SW 1271 (cell line): ENCODE measurements at regions not wholly inside any gene's neighbourhood (a gene's known extent, or its start where the extent isn't known, plus 50 kb on each side); places are given as distances from the start of the nearest gene placed in this dataset.
"Not testable (repeated sequence)": the region's sequence is repeated elsewhere in the genome, so short reads cannot be mapped to it uniquely, and the experiment has no call there.

Experiments used
- DNase-seq, 2 experiments: peaks; one replicate each; lab custom pipeline; 2025; lab: John Stamatoyannopoulos, UW

GRCh38 chr6:98036344-98036923 lies 753.4 kb upstream of the MMS22L start:
- no peak for DNase-seq

GRCh38 chr6:98037571-98037970 lies 754.6 kb upstream of the MMS22L start:
- DNase-seq, result no peak

GRCh38 chr6:98039443-98039842 lies 756.4 kb upstream of the MMS22L start:
- no peak for DNase-seq

- peak in 1 of 2 experiments; percentile 16 for DNase-seq
Observed at GRCh38 chr6:98039904-98040607, 757.0 kb upstream of the MMS22L start.

- DNase-seq, result no peak
Observed at GRCh38 chr6:98041056-98041455, 758.0 kb upstream of the MMS22L start.

- DNase-seq, result no peak
Observed at GRCh38 chr6:98041921-98042320, 758.9 kb upstream of the MMS22L start.

GRCh38 chr6:98044151-98044561 lies 761.1 kb upstream of the MMS22L start:
- DNase-seq, result no peak

GRCh38 chr6:98044791-98045470 lies 761.9 kb upstream of the MMS22L start:
- DNase-seq, result no peak

GRCh38 chr6:98047164-98047563 lies 764.1 kb upstream of the MMS22L start:
- DNase-seq, result no peak

GRCh38 chr6:98047871-98048270 lies 764.9 kb upstream of the MMS22L start:
- no peak for DNase-seq

- peak in 1 of 2 experiments; percentile 29 for DNase-seq
Observed at GRCh38 chr6:98054453-98054852, 771.4 kb upstream of the MMS22L start.

GRCh38 chr6:98056955-98057354 lies 773.9 kb upstream of the MMS22L start:
- no peak for DNase-seq

GRCh38 chr6:98067375-98067774 lies 767.0 kb upstream of the POU3F2 start:
- DNase-seq, result no peak

- not testable (repeated sequence) for DNase-seq
Observed at GRCh38 chr6:98088537-98088936, 745.8 kb upstream of the POU3F2 start.

- DNase-seq, result no peak
Observed at GRCh38 chr6:98092331-98092730, 742.0 kb upstream of the POU3F2 start.

GRCh38 chr6:98094696-98095095 lies 739.7 kb upstream of the POU3F2 start:
- DNase-seq, result no peak

GRCh38 chr6:98107801-98108200 lies 726.6 kb upstream of the POU3F2 start:
- DNase-seq, result no peak

GRCh38 chr6:98116455-98116854 lies 717.9 kb upstream of the POU3F2 start:
- no peak for DNase-seq

- no peak for DNase-seq
Observed at GRCh38 chr6:98117068-98117467, 717.3 kb upstream of the POU3F2 start.

- DNase-seq, result no peak
Observed at GRCh38 chr6:98118397-98119045, 715.9 kb upstream of the POU3F2 start.

GRCh38 chr6:98124171-98124570 lies 710.2 kb upstream of the POU3F2 start:
- no peak for DNase-seq

- DNase-seq, result no peak
Observed at GRCh38 chr6:98131290-98131990, 702.9 kb upstream of the POU3F2 start.
